Ishikawa (cell line): ENCODE measurements at regions not wholly inside any gene's neighbourhood (a gene's known extent, or its start where the extent isn't known, plus 50 kb on each side); places are given as distances from the start of the nearest gene placed in this dataset.

Source experiments
- CEBPB ChIP-seq: IDR thresholded peaks from 2 replicates; pipeline ENCODE4 v1.6.1; 2012
- CREB1 ChIP-seq: IDR thresholded peaks from 2 replicates; pipeline ENCODE4 v1.6.1; 2012; ENCODE audit warnings: low read depth
- EGR1 ChIP-seq: IDR thresholded peaks from 2 replicates; pipeline ENCODE4 v1.6.1; 2012
- EP300 ChIP-seq: IDR thresholded peaks from 2 replicates; pipeline ENCODE4 v1.6.1; 2012; ENCODE audit warnings: borderline replicate concordance
- FOXM1 ChIP-seq: IDR thresholded peaks from 2 replicates; pipeline ENCODE4 v1.6.1; 2012; ENCODE audit warnings: low read depth, borderline replicate concordance
- NFIC ChIP-seq: IDR thresholded peaks from 2 replicates; pipeline ENCODE4 v1.6.1; 2012
- RAD21 ChIP-seq: IDR thresholded peaks from 2 replicates; pipeline ENCODE4 v1.6.1; 2012; ENCODE audit warnings: low read depth
- TAF1 ChIP-seq: IDR thresholded peaks from 2 replicates; pipeline ENCODE4 v1.6.1; 2012; ENCODE audit warnings: low read depth, mild to moderate bottlenecking
- TCF12 ChIP-seq: IDR thresholded peaks from 2 replicates; pipeline ENCODE4 v1.6.1; 2012; ENCODE audit warnings: low read depth
- TEAD4 ChIP-seq: IDR thresholded peaks from 2 replicates; pipeline ENCODE4 v1.6.1; 2012
- YY1 ChIP-seq: IDR thresholded peaks from 2 replicates; pipeline ENCODE4 v1.6.1; 2012; ENCODE audit warnings: low read depth
- ZBTB7A ChIP-seq: IDR thresholded peaks from 2 replicates; pipeline ENCODE4 v1.6.1; 2012; ENCODE audit warnings: low read depth
- TF ChIP-seq, protein P1 (sequence below): IDR thresholded peaks from 2 replicates; pipeline ENCODE4 v1.6.1; 2012
- TF ChIP-seq, protein P2 (sequence below): IDR thresholded peaks from 2 replicates; pipeline ENCODE4 v1.6.1; 2012; ENCODE audit warnings: low read depth, mild to moderate bottlenecking
- TF ChIP-seq, protein P3 (sequence below): IDR thresholded peaks from 2 replicates; pipeline ENCODE4 v1.6.1; 2012

- TF ChIP-seq EP300 (no peak), TCF12 (no peak), FOXM1 (no peak), RAD21 (no peak), NFIC (no peak), YY1 (no peak), TAF1 (no peak), CREB1 (no peak)
- TF ChIP-seq, protein P1, sequence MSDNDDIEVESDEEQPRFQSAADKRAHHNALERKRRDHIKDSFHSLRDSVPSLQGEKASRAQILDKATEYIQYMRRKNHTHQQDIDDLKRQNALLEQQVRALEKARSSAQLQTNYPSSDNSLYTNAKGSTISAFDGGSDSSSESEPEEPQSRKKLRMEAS: no peak
These were observed 408.5 kb upstream of the RGS17 start for GRCh38 chr6:153539602-153540001.

DNA sequence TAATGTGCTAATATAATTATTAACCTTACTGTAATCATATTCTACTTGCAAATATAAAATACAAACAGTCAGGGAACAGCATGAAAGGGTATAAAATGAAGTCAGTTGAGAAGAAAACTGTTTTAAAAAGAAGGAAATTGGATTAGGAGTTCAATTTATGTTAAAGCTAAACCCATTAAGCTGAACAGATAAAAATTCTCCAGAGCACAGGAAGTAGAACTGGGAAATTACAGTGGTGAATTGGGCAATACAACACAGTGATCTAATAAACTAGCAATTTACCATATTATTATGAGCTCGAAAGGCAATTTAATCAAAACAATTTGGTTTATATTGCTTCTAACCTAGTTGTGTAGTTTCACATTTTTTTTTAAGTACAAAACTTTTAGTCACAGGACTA is 407.4 kb upstream of the RGS17 start:
- TF ChIP-seq ZBTB7A (no peak), TAF1 (no peak), EP300 (no peak), TCF12 (no peak), RAD21 (no peak), YY1 (no peak), EGR1 (no peak), TEAD4 (no peak), CEBPB (no peak), FOXM1 (no peak), NFIC (no peak), CREB1 (no peak)
- TF ChIP-seq, protein P1: no peak
- TF ChIP-seq, protein P2, sequence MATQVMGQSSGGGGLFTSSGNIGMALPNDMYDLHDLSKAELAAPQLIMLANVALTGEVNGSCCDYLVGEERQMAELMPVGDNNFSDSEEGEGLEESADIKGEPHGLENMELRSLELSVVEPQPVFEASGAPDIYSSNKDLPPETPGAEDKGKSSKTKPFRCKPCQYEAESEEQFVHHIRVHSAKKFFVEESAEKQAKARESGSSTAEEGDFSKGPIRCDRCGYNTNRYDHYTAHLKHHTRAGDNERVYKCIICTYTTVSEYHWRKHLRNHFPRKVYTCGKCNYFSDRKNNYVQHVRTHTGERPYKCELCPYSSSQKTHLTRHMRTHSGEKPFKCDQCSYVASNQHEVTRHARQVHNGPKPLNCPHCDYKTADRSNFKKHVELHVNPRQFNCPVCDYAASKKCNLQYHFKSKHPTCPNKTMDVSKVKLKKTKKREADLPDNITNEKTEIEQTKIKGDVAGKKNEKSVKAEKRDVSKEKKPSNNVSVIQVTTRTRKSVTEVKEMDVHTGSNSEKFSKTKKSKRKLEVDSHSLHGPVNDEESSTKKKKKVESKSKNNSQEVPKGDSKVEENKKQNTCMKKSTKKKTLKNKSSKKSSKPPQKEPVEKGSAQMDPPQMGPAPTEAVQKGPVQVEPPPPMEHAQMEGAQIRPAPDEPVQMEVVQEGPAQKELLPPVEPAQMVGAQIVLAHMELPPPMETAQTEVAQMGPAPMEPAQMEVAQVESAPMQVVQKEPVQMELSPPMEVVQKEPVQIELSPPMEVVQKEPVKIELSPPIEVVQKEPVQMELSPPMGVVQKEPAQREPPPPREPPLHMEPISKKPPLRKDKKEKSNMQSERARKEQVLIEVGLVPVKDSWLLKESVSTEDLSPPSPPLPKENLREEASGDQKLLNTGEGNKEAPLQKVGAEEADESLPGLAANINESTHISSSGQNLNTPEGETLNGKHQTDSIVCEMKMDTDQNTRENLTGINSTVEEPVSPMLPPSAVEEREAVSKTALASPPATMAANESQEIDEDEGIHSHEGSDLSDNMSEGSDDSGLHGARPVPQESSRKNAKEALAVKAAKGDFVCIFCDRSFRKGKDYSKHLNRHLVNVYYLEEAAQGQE: no peak
- TF ChIP-seq, protein P3, sequence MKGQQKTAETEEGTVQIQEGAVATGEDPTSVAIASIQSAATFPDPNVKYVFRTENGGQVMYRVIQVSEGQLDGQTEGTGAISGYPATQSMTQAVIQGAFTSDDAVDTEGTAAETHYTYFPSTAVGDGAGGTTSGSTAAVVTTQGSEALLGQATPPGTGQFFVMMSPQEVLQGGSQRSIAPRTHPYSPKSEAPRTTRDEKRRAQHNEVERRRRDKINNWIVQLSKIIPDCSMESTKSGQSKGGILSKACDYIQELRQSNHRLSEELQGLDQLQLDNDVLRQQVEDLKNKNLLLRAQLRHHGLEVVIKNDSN: no peak

DNA sequence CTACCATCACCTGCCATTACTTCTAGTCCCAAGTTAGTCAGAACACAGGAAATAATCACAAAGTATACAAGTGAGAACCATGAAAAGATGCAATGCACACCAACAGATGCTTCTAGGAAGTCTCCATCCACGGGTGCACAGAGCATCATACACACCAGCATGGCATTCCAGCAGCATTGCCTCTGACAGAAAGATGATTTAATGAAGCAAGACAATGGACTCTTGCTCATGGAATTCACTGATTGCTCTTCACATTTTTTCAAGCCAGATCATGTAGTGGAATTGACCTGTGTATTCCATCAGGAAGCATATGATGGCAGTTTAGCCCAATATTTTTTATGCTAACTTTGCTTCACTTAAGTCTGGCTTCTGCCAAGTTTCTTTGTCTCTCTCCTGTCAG is 406.3 kb upstream of the RGS17 start:
- TF ChIP-seq YY1: no peak
- no peak for TF ChIP-seq TEAD4
- TF ChIP-seq CREB1: no peak

- TF ChIP-seq, protein P1: no peak
- TF ChIP-seq NFIC (no peak), CREB1 (no peak), EP300 (no peak), YY1 (no peak), EGR1 (no peak), ZBTB7A (no peak), CEBPB (no peak), TEAD4 (no peak), RAD21 (no peak), TCF12 (no peak), TAF1 (no peak), FOXM1 (no peak)
- TF ChIP-seq, protein P2: no peak
- TF ChIP-seq, protein P3: no peak
These were observed 395.4 kb upstream of the RGS17 start for GRCh38 chr6:153526479-153526878.

- TF ChIP-seq, protein P2: no peak
- no peak for TF ChIP-seq TCF12
- TF ChIP-seq EP300: no peak
- no peak for TF ChIP-seq YY1
- TF ChIP-seq CREB1: no peak
- TF ChIP-seq EGR1: no peak
- TF ChIP-seq TEAD4: no peak
- no peak for TF ChIP-seq NFIC
- TF ChIP-seq, protein P3: no peak
- TF ChIP-seq, protein P1: no peak
- TF ChIP-seq RAD21: no peak
- TF ChIP-seq ZBTB7A: no peak
- TF ChIP-seq CEBPB: no peak
- no peak for TF ChIP-seq FOXM1
- TF ChIP-seq TAF1: no peak
These were observed 394.9 kb upstream of the RGS17 start for GRCh38 chr6:153525998-153526397.
